ENCODE measurements at regions not wholly inside any gene's neighbourhood (a gene's known extent, or its start where the extent isn't known, plus 50 kb on each side); places are given as distances from the start of the nearest gene placed in this dataset.
"Not testable (repeated sequence)": the region's sequence is repeated elsewhere in the genome, so short reads cannot be mapped to it uniquely, and the experiment has no call there.

DNA sequence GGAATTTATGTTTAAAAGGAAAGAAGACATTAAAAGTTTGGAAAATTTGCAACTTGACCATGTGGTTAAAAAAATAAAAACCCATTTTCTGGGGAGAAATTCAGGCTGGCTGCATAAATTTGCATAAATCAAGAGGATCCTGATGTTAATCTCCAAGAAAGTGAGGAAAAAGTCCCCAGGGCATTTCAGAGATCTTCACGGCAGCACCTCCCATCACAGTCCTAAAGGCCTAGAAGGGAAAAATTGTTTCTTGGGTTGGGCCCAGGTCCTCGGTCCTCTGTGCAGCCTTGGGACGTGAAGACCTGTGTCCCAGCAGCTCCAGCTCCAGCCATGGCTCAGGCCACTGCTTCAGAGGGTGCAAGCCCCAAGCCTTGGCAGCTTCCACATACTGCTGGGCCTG is 560.3 kb downstream of the PRIM2 start:
- not testable (repeated sequence) for H3K9me3 ChIP-seq (ENCODE audit: insufficient read depth, low read length); H2AFZ ChIP-seq (ENCODE audit: low read depth, low read length); H3K4me3 ChIP-seq (ENCODE audit: low read length); H3K4me2 ChIP-seq (ENCODE audit: low read length); H3K79me2 ChIP-seq (ENCODE audit: low read length); H3K27ac ChIP-seq (ENCODE audit: low read length); H3K36me3 ChIP-seq (replicated peaks; ENCODE audit: low read depth, low read length); H3K4me1 ChIP-seq (ENCODE audit: low read length); H3K27me3 ChIP-seq (ENCODE audit: low read depth, low read length); H3K9ac ChIP-seq (ENCODE audit: low read length); H4K20me1 ChIP-seq (ENCODE audit: insufficient read depth, low read length)

DNA sequence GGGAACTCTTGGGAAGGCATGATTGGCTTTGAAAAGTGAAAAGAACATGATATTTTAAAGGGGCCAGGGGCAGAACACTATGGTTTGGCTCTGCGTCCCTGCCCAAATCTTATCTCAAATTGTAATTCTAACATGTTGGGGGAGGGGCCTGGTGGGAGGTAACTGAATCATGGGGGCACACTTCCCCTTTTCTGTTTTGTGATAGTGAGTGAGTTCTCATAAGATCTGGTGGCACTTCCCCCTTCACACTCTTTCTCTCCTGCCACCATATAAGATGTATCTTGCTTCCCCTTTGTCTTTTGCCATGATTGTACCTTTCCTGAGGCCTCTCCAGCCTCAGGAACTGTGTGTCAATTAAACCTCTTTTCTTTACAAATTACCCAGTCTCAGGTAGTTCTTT is 561.4 kb downstream of the PRIM2 start:
- H3K27me3 ChIP-seq (ENCODE audit: low read depth, low read length); H3K9ac ChIP-seq (ENCODE audit: low read length); H3K36me3 ChIP-seq (replicated peaks; ENCODE audit: low read depth, low read length); H3K79me2 ChIP-seq (ENCODE audit: low read length); H2AFZ ChIP-seq (ENCODE audit: low read depth, low read length); H3K9me3 ChIP-seq (ENCODE audit: insufficient read depth, low read length); H3K4me3 ChIP-seq (ENCODE audit: low read length); H3K4me1 ChIP-seq (ENCODE audit: low read length); H4K20me1 ChIP-seq (ENCODE audit: insufficient read depth, low read length); H3K4me2 ChIP-seq (ENCODE audit: low read length): not testable (repeated sequence)
- peak overlapping the region; percentile 41; the same call in 1 of the 2 replicates for H3K27ac ChIP-seq (ENCODE audit: low read length)

DNA sequence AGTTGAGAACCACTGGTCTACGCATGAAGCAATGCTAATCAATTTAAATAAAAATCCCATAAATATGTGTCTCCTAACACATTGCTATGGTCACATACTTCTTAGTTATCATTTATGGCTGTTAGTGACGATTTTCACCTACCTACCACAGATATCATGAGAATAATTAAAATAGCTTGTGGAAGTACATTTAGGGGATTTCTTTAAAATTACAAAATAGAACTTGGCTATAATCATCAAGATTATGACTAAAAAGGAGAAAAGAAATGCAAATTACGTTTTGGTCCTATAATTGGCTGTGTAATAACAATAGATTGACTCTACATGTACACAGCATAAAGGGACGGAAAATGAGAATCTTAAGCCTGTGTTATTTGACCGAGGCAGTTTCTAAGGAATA is 581.4 kb downstream of the PRIM2 start:
- H3K9ac ChIP-seq (ENCODE audit: low read length); H2AFZ ChIP-seq (ENCODE audit: low read depth, low read length); H3K36me3 ChIP-seq (replicated peaks; ENCODE audit: low read depth, low read length); H3K4me1 ChIP-seq (ENCODE audit: low read length); H3K4me3 ChIP-seq (ENCODE audit: low read length); H3K79me2 ChIP-seq (ENCODE audit: low read length); H3K27ac ChIP-seq (ENCODE audit: low read length); H3K4me2 ChIP-seq (ENCODE audit: low read length); H4K20me1 ChIP-seq (ENCODE audit: insufficient read depth, low read length); H3K27me3 ChIP-seq (ENCODE audit: low read depth, low read length); H3K9me3 ChIP-seq (ENCODE audit: insufficient read depth, low read length): not testable (repeated sequence)

DNA sequence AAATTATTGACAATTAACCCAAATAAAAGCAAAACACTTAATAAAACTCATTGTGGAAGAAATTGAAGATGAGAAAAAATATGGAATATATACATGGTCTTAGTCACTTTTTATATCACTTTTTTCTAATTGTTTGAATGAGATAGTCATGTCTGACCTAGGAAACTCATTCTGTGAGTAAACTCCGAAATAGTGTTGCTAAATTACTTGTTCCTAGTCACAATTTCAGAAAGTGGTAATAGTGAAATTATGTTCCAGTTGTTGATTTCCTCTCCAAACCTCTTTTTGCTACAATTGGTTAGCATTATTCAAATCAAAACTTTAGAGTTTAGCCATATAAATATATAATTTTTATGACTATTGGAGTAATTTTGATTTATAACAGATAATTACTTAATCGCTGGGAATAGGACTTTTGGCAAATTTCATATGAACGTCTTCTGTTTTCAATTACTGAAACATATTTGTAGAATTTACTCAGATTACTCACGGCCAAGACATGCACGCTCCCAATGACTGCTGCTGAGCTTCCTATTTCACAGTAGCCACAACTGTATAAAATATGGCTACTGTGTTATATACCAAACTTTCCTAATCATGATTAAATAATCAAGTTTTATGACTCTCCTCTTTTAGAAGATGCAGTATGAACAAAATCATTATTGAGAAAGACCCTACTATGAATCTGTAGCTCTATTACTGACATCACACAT is 583.4 kb downstream of the PRIM2 start:
- H3K36me3 ChIP-seq (replicated peaks; ENCODE audit: low read depth, low read length); H3K9me3 ChIP-seq (ENCODE audit: insufficient read depth, low read length); H3K4me1 ChIP-seq (ENCODE audit: low read length); H3K27ac ChIP-seq (ENCODE audit: low read length); H4K20me1 ChIP-seq (ENCODE audit: insufficient read depth, low read length); H3K79me2 ChIP-seq (ENCODE audit: low read length); H3K4me3 ChIP-seq (ENCODE audit: low read length); H2AFZ ChIP-seq (ENCODE audit: low read depth, low read length); H3K27me3 ChIP-seq (ENCODE audit: low read depth, low read length); H3K9ac ChIP-seq (ENCODE audit: low read length); H3K4me2 ChIP-seq (ENCODE audit: low read length): not testable (repeated sequence)

DNA sequence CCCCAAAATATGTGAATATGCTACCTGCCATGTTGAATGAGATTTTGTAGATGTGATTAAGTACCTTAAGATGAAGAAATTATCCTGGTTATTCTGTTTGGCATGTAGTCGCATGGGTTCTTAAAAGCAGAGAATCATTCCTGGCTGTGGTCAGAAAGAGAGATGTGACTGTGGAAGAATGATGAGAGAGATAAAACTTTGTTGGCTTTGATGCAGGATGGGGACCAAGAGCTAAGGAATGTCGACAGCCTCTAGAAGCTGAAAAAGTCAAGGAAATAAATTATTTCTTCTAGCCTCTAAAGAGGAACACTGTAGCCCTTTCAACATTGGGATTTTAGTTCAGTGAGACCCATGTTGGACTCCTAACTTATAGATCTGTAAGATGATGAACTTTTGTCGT is 584.0 kb downstream of the PRIM2 start:
- H3K9ac ChIP-seq (ENCODE audit: low read length); H3K27ac ChIP-seq (ENCODE audit: low read length); H4K20me1 ChIP-seq (ENCODE audit: insufficient read depth, low read length); H3K9me3 ChIP-seq (ENCODE audit: insufficient read depth, low read length); H3K4me2 ChIP-seq (ENCODE audit: low read length); H3K36me3 ChIP-seq (replicated peaks; ENCODE audit: low read depth, low read length); H2AFZ ChIP-seq (ENCODE audit: low read depth, low read length); H3K27me3 ChIP-seq (ENCODE audit: low read depth, low read length); H3K4me3 ChIP-seq (ENCODE audit: low read length); H3K79me2 ChIP-seq (ENCODE audit: low read length); H3K4me1 ChIP-seq (ENCODE audit: low read length): not testable (repeated sequence)

DNA sequence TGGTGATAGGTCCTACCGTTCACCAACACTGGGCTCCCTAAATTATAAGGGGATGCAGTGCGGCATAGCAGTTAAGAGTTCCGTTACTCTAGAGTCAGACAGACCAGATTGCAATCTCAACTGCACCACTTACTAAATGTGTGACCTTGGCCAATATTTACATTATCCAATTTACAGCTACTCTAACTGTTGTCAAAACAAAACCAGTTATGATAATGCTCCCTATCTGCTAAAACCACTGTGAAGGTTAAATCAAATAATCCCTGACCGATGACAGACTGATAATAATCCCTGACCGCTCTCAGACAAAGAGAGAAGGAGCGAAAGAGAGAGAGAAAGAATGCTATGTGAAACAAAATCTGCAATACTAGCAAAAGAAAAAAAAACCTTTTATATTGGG is 586.9 kb downstream of the PRIM2 start:
- not testable (repeated sequence) for H3K4me2 ChIP-seq (ENCODE audit: low read length); H3K36me3 ChIP-seq (replicated peaks; ENCODE audit: low read depth, low read length); H2AFZ ChIP-seq (ENCODE audit: low read depth, low read length); H3K27ac ChIP-seq (ENCODE audit: low read length); H4K20me1 ChIP-seq (ENCODE audit: insufficient read depth, low read length); H3K9ac ChIP-seq (ENCODE audit: low read length); H3K4me3 ChIP-seq (ENCODE audit: low read length); H3K27me3 ChIP-seq (ENCODE audit: low read depth, low read length); H3K9me3 ChIP-seq (ENCODE audit: insufficient read depth, low read length); H3K4me1 ChIP-seq (ENCODE audit: low read length); H3K79me2 ChIP-seq (ENCODE audit: low read length)

DNA sequence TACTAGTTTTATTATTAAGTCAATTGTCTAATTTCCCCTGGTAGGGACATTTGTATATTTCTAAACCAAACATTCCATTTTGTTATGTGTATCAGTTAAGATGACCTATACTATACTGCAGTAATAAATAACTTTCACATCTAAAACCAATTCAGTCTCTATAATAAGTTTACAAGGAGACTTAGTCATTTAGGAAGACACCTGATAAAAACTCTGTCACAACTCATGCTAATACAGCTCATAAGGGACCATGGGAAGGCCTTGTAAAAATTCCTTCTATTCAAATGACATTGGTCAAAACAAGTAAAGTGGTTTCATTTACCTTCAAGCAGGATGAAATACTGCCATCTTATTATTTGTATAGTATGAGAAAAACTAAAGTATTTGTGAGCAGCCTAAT is 597.9 kb downstream of the PRIM2 start:
- H3K9ac ChIP-seq (ENCODE audit: low read length); H3K4me3 ChIP-seq (ENCODE audit: low read length); H3K36me3 ChIP-seq (replicated peaks; ENCODE audit: low read depth, low read length); H4K20me1 ChIP-seq (ENCODE audit: insufficient read depth, low read length); H3K27ac ChIP-seq (ENCODE audit: low read length); H3K27me3 ChIP-seq (ENCODE audit: low read depth, low read length); H2AFZ ChIP-seq (ENCODE audit: low read depth, low read length); H3K9me3 ChIP-seq (ENCODE audit: insufficient read depth, low read length); H3K4me2 ChIP-seq (ENCODE audit: low read length); H3K79me2 ChIP-seq (ENCODE audit: low read length); H3K4me1 ChIP-seq (ENCODE audit: low read length): not testable (repeated sequence)

DNA sequence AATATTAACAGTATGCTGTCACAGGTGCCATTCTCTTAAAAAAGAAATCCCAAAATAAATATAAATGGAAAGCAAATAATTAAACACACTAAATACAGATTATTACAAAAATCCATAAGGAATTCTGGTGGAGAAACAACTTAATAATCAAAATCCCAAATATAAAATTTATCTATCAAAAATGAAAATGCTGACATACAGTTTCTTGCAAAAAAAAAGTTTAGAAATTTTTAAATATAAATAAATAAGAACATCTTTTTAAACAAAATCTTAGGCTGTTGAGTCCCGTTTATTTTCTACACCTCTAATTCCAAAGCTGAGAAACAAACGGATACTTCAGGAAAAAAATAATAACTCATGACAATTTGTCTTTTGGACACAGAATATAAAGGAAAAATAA is 625.5 kb downstream of the PRIM2 start:
- H3K36me3 ChIP-seq (replicated peaks; ENCODE audit: low read depth, low read length); H3K27ac ChIP-seq (ENCODE audit: low read length); H3K27me3 ChIP-seq (ENCODE audit: low read depth, low read length); H3K4me2 ChIP-seq (ENCODE audit: low read length); H3K9ac ChIP-seq (ENCODE audit: low read length); H3K4me3 ChIP-seq (ENCODE audit: low read length); H3K79me2 ChIP-seq (ENCODE audit: low read length); H2AFZ ChIP-seq (ENCODE audit: low read depth, low read length); H3K9me3 ChIP-seq (ENCODE audit: insufficient read depth, low read length); H3K4me1 ChIP-seq (ENCODE audit: low read length); H4K20me1 ChIP-seq (ENCODE audit: insufficient read depth, low read length): not testable (repeated sequence)

DNA sequence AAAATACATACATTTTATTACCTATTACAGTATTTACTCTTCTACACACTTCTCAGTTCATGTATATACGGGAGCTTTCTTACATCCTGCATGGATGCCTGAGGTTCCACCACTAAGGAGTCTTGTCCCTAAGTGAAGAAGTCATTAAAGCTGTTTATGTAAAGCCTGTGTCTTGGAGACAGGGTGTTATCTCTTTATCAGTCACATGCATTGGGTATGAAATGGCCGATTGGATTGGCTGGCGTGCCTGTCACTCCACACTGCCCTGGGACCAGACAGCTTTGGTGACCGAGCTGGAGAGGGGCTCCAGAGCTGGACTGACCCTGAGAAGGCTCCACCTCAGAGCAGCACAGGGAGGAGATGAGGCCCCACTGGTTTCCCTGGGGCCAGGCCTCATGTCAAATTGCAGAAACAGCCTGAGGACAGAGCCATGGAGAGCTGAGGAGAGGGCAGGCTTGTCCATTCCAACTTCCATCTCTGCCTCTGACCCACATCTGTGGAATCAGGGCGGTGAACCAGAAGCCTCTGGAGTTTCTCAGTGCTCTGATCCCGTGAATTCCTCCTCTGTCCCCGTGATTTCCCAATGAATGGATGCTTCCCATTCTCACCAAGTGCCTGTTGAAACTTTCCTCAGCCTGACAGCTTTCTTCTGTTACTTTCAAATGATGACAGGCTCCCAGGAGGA is 628.8 kb downstream of the PRIM2 start:
- H3K27ac ChIP-seq (ENCODE audit: low read length); H3K36me3 ChIP-seq (replicated peaks; ENCODE audit: low read depth, low read length); H3K4me1 ChIP-seq (ENCODE audit: low read length); H3K9me3 ChIP-seq (ENCODE audit: insufficient read depth, low read length); H3K9ac ChIP-seq (ENCODE audit: low read length); H2AFZ ChIP-seq (ENCODE audit: low read depth, low read length); H3K4me3 ChIP-seq (ENCODE audit: low read length); H3K79me2 ChIP-seq (ENCODE audit: low read length); H3K4me2 ChIP-seq (ENCODE audit: low read length); H4K20me1 ChIP-seq (ENCODE audit: insufficient read depth, low read length); H3K27me3 ChIP-seq (ENCODE audit: low read depth, low read length): not testable (repeated sequence)

DNA sequence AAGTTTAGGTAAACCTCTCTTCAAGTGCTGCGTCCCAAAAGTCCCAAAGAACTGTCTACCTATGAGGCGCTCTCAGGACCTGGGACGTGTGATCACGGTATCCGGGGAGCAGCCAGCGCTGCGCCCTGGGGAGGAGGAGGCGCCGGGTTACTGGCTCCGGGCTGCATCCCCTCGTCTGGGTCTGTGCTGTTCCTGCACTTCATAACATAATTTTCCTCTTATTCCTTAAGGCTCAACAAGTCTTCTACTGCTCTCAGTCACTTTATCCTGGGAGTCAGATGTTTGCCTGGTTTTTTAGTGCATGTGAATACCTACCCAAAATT is 629.3 kb downstream of the PRIM2 start:
- not testable (repeated sequence) for H3K27me3 ChIP-seq (ENCODE audit: low read depth, low read length); H3K9ac ChIP-seq (ENCODE audit: low read length); H3K36me3 ChIP-seq (replicated peaks; ENCODE audit: low read depth, low read length); H4K20me1 ChIP-seq (ENCODE audit: insufficient read depth, low read length); H3K9me3 ChIP-seq (ENCODE audit: insufficient read depth, low read length); H3K79me2 ChIP-seq (ENCODE audit: low read length); H3K4me1 ChIP-seq (ENCODE audit: low read length); H2AFZ ChIP-seq (ENCODE audit: low read depth, low read length); H3K4me2 ChIP-seq (ENCODE audit: low read length); H3K27ac ChIP-seq (ENCODE audit: low read length); H3K4me3 ChIP-seq (ENCODE audit: low read length)

Measured in OCI-LY3 (cell line).